Hepatocyte (in vitro differentiated cells): ENCODE measurements at regions not wholly inside any gene's neighbourhood (a gene's known extent, or its start where the extent isn't known, plus 50 kb on each side); places are given as distances from the start of the nearest gene placed in this dataset.

Experiments
- DNase-seq: peaks from one replicate; pipeline ENCODE4 v3.0.0-alpha.2; 2016; ENCODE audit warnings: low spot score
- H2AFZ ChIP-seq: fragments of 200-600 bp; sonication (generic); 2 replicates; pipeline ENCODE4 v1.6.0; 2016; ENCODE audit warnings: antibody characterized with exemption, mild to moderate bottlenecking
- H3K27ac ChIP-seq: fragments of 200-600 bp; sonication (generic); 2 replicates; pipeline ENCODE4 v1.5.1; 2016; ENCODE audit warnings: mild to moderate bottlenecking
- H3K27me3 ChIP-seq: fragments of 200-600 bp; sonication (generic); 2 replicates; pipeline ENCODE4 v1.6.1; 2016
- H3K36me3 ChIP-seq: fragments of 200-600 bp; sonication (generic); replicated peaks from 2 replicates; pipeline ENCODE4 v1.5.1; 2016; ENCODE audit warnings: low read depth; ENCODE audit not compliant: insufficient read depth
- H3K4me1 ChIP-seq: fragments of 200-600 bp; sonication (generic); 2 replicates; pipeline ENCODE4 v1.5.1; 2016; ENCODE audit warnings: mild to moderate bottlenecking, moderate library complexity; ENCODE audit not compliant: insufficient read depth
- H3K4me2 ChIP-seq: fragments of 200-600 bp; sonication (generic); 2 replicates; pipeline ENCODE4 v1.6.0; 2016
- H3K4me3 ChIP-seq: fragments of 200-600 bp; sonication (generic); 2 replicates; pipeline ENCODE4 v1.5.1; 2016; ENCODE audit warnings: mild to moderate bottlenecking
- H3K79me2 ChIP-seq: fragments of 200-600 bp; sonication (generic); 2 replicates; pipeline ENCODE4 v1.6.0; 2017; ENCODE audit warnings: mild to moderate bottlenecking
- H3K9me2 ChIP-seq: fragments of 200-600 bp; sonication (generic); replicated peaks from 2 replicates; pipeline ENCODE4 v1.6.0; 2017; ENCODE audit warnings: mild to moderate bottlenecking; ENCODE audit not compliant: insufficient read depth
- H3K9me3 ChIP-seq: fragments of 200-600 bp; sonication (generic); 2 replicates; pipeline ENCODE4 v1.5.1; 2016; ENCODE audit warnings: low read depth, mild to moderate bottlenecking
- H4K20me1 ChIP-seq: fragments of 200-600 bp; sonication (generic); 2 replicates; pipeline ENCODE4 v1.6.0; 2016; ENCODE audit warnings: mild to moderate bottlenecking; ENCODE audit not compliant: insufficient read depth, poor library complexity, severe bottlenecking
- CTCF ChIP-seq: fragments of 200-600 bp; sonication (generic); IDR thresholded peaks from 2 replicates; pipeline ENCODE4 v1.5.1; 2016; ENCODE audit warnings: antibody characterized with exemption, mild to moderate bottlenecking; ENCODE audit not compliant: poor library complexity
- EZH2 ChIP-seq: fragments of 200-600 bp; sonication (generic); IDR thresholded peaks from 2 replicates; pipeline ENCODE4 v1.6.1; 2016; ENCODE audit warnings: antibody characterized with exemption, mild to moderate bottlenecking, borderline replicate concordance
- EZH2phosphoT487 ChIP-seq: fragments of 200-600 bp; sonication (generic); IDR thresholded peaks from one replicate; pipeline ENCODE4 v1.6.1; 2018; ENCODE audit warnings: antibody characterized with exemption, mild to moderate bottlenecking, low read depth, moderate library complexity; ENCODE audit not compliant: unreplicated experiment, severe bottlenecking
- WGBS: methylation state at CpG from one replicate; pipeline ENCODE4 v1.1.6; 2016; ENCODE audit warnings: low lambda C conversion rate; ENCODE audit errors: missing lambda C conversion rate; 5-methylcytosine and 5-hydroxymethylcytosine counted together

GRCh38 chr9:82404196-82404870, 415.8 kb downstream of the SPATA31D1 start:
- TF ChIP-seq EZH2 (no peak), EZH2phosphoT487 (no peak), CTCF (no peak)

DNA sequence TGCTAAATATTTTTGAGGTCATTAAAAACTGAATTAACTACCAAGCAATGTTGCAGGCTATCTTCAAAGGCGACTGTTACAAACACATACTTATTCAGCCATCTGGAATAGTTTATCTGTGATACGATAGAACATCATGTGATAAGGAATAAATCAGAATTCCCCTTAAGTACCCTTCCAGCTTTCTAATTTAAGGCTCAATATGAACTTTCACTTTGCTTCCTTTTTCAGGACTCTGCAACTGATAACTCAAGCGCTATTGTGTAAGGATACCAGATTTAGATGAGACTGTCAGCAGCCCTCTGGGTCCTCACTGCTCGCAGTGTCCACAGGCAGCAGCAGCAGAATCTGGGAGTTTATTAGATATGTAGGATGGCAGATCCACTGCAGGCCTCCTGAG, 416.3 kb downstream of the SPATA31D1 start:
- WGBS, result 40% methylated on average over 4 of the region's 4 CpGs
- H3K27ac ChIP-seq, result no peak overlapping the region
- no peaks in the 10 kb centered on the region for H3K9me3 ChIP-seq
- H3K36me3 ChIP-seq, result no peaks in the 10 kb centered on the region
- H3K27me3 ChIP-seq, result no peaks in the 10 kb centered on the region
- peaks cover 8% of the 10 kb centered on the region for H3K4me1 ChIP-seq
- no peaks in the 10 kb centered on the region for H3K9me2 ChIP-seq
- H4K20me1 ChIP-seq, result no peaks in the 10 kb centered on the region
- H3K4me2 ChIP-seq, result peak overlapping the region; percentile 25
- H3K4me3 ChIP-seq, result no peak overlapping the region
- H2AFZ ChIP-seq, result no peak overlapping the region
- TF ChIP-seq EZH2, result no peak
- TF ChIP-seq EZH2phosphoT487, result no peak
- no peak for TF ChIP-seq CTCF
- H3K79me2 ChIP-seq, result no peaks in the 10 kb centered on the region
- no peak for DNase-seq

More at GRCh38 chr9:82404196-82404870, 415.8 kb downstream of the SPATA31D1 start:
- no peak for DNase-seq
- Histone ChIP-seq H3K4me2 (peak overlapping the region; percentile 25), H3K27me3 (no peaks in the 10 kb centered on the region), H4K20me1 (no peaks in the 10 kb centered on the region), H3K36me3 (no peaks in the 10 kb centered on the region), H3K9me2 (no peaks in the 10 kb centered on the region), H3K9me3 (no peaks in the 10 kb centered on the region), H3K4me3 (no peak overlapping the region), H3K4me1 (peaks cover 8% of the 10 kb centered on the region), H3K79me2 (no peaks in the 10 kb centered on the region), H2AFZ (no peak overlapping the region), H3K27ac (no peak overlapping the region)
- WGBS, result 76% methylated on average over 2 of the region's 2 CpGs

- Histone ChIP-seq H3K9me3 (no peaks in the 10 kb centered on the region), H3K4me3 (no peak overlapping the region)
These were observed 418.0 kb downstream of the SPATA31D1 start for GRCh38 chr9:82406456-82407085.

More at GRCh38 chr9:82406456-82407085, 418.0 kb downstream of the SPATA31D1 start:
- Histone ChIP-seq H3K79me2 (no peaks in the 10 kb centered on the region), H3K4me1 (peaks cover 8% of the 10 kb centered on the region), H3K9me2 (no peaks in the 10 kb centered on the region), H3K27ac (no peak overlapping the region), H3K36me3 (no peaks in the 10 kb centered on the region), H3K27me3 (no peaks in the 10 kb centered on the region), H4K20me1 (no peaks in the 10 kb centered on the region), H2AFZ (no peak overlapping the region), H3K4me2 (no peak overlapping the region)
- TF ChIP-seq EZH2 (no peak), EZH2phosphoT487 (no peak), CTCF (no peak)
- WGBS, result 54% methylated on average over 3 of the region's 3 CpGs
- no peak for DNase-seq
